H1 (cell line): ENCODE measurements at regions not wholly inside any gene's neighbourhood (a gene's known extent, or its start where the extent isn't known, plus 50 kb on each side); places are given as distances from the start of the nearest gene placed in this dataset.

Experiments used
- CTCF ChIA-PET: fragments of 300-600 bp; sonication (Branson Sonifier 250); formaldehyde crosslinking; loops from one replicate; lab custom pipeline; 2021; ENCODE audit not compliant: partially characterized antibody; lab: Charles Lee
- POLR2A ChIA-PET: fragments of 300-600 bp; sonication (Branson Sonifier 250); formaldehyde crosslinking; loops from one replicate; lab custom pipeline; 2021; ENCODE audit warnings: inconsistent platforms; ENCODE audit not compliant: partially characterized antibody; lab: Charles Lee
- DNase-seq, 2 experiments: peaks; one replicate each; pipeline versions ENCODE4 v3.0.0 to v3.0.0-alpha.2; 2010 to 2022; ENCODE audit warnings: low spot score in 2 of 2, low read depth in 1 of 2, mixed read lengths in 1 of 2
- FAIRE-seq: peaks from 2 replicates; lab custom pipeline; 2011; peaks lifted over from hg19 to GRCh38; lab: Jason Lieb, UNC
- H2AFZ ChIP-seq: 2 replicates; pipeline ENCODE4 v1.8.1; 2012; ENCODE audit warnings: low read length, inconsistent platforms
- H2AK5ac ChIP-seq: 2 replicates; pipeline ENCODE4 v1.6.1; 2013; ENCODE audit warnings: low read depth, low read length
- H2BK120ac ChIP-seq: replicated peaks from 2 replicates; pipeline ENCODE3; 2013; ENCODE audit warnings: low read depth, low read length, inconsistent platforms
- H2BK12ac ChIP-seq: 2 replicates; pipeline ENCODE4 v1.6.1; 2013; ENCODE audit warnings: low read depth, low read length
- H2BK15ac ChIP-seq: 2 replicates; pipeline ENCODE4 v1.6.1; 2013; ENCODE audit warnings: low read length
- H2BK20ac ChIP-seq: 2 replicates; pipeline ENCODE4 v1.6.1; 2013; ENCODE audit warnings: low read length
- H2BK5ac ChIP-seq: 2 replicates; pipeline ENCODE4 v1.6.1; 2013; ENCODE audit warnings: low read depth, low read length
- H3K14ac ChIP-seq: 2 replicates; pipeline ENCODE4 v1.6.1; 2013; ENCODE audit warnings: inconsistent platforms; ENCODE audit not compliant: insufficient read length
- H3K18ac ChIP-seq: 2 replicates; pipeline ENCODE4 v1.6.1; 2013; ENCODE audit warnings: low read length; ENCODE audit errors: extremely low read depth
- H3K23ac ChIP-seq: 2 replicates; pipeline ENCODE4 v1.6.1; 2013; ENCODE audit warnings: inconsistent platforms; ENCODE audit not compliant: insufficient read length
- H3K23me2 ChIP-seq: 2 replicates; pipeline ENCODE4 v1.6.1; 2013; ENCODE audit warnings: low read depth, low read length
- H3K27ac ChIP-seq: 2 replicates; pipeline ENCODE4 v1.6.1; 2011; ENCODE audit warnings: low read depth, low read length, inconsistent platforms
- H3K27me3 ChIP-seq, 4 experiments: replicated peaks in 1 of 4; 1 replicate in 1 of 4; 2 replicates in 3 of 4; pipeline versions ENCODE4 v1.6.1 to v1.8.1; 2011 to 2013; ENCODE audit warnings: low read length in 3 of 4, mild to moderate bottlenecking in 3 of 4, inconsistent platforms in 2 of 4, mixed read lengths in 2 of 4, moderate library complexity in 1 of 4; ENCODE audit not compliant: control insufficient read depth in 3 of 4, insufficient read depth in 3 of 4; ENCODE audit errors: extremely low read depth in 1 of 4
- H3K36me3 ChIP-seq, 4 experiments: 2 replicates each; pipeline versions ENCODE4 v1.6.1 to v1.8.1; 2011 to 2013; ENCODE audit warnings: mild to moderate bottlenecking in 4 of 4, low read length in 3 of 4, moderate library complexity in 2 of 4, control low read depth in 1 of 4, inconsistent platforms in 1 of 4; ENCODE audit not compliant: insufficient read depth in 4 of 4, control insufficient read depth in 2 of 4
- H3K4ac ChIP-seq: replicated peaks from 2 replicates; pipeline ENCODE3; 2013; ENCODE audit warnings: low read length, low read depth, mixed read lengths, inconsistent platforms; ENCODE audit not compliant: insufficient read length
- H3K4me1 ChIP-seq, 4 experiments: replicated peaks in 1 of 4; 1 replicate in 1 of 4; 2 replicates in 3 of 4; pipeline versions ENCODE4 v1.6.1 to v1.8.1; 2011 to 2013; ENCODE audit warnings: low read length in 3 of 4, inconsistent platforms in 2 of 4, mixed read lengths in 1 of 4; ENCODE audit not compliant: insufficient read depth in 4 of 4, control insufficient read depth in 3 of 4
- H3K4me2 ChIP-seq, 2 experiments: 2 replicates each; pipeline versions ENCODE4 v1.6.1 to v1.8.1; 2011 to 2013; ENCODE audit warnings: low read depth in 2 of 2, low read length in 2 of 2, control low read depth in 1 of 2, inconsistent platforms in 1 of 2, mild to moderate bottlenecking in 1 of 2; ENCODE audit not compliant: insufficient read depth in 1 of 2
- H3K4me3 ChIP-seq, 4 experiments: fragments of 200-600, 300-600 bp in 1 of 4; sonication (generic), shearing (Covaris generic), sonication (Bioruptor Twin) in 1 of 4; 2 replicates each; pipeline versions ENCODE4 v1.5.1 to v1.8.1; 2011 to 2016; ENCODE audit warnings: low read length in 4 of 4, low read depth in 3 of 4, control low read depth in 2 of 4, inconsistent platforms in 2 of 4, mild to moderate bottlenecking in 2 of 4, mixed read lengths in 1 of 4, moderate library complexity in 1 of 4; ENCODE audit not compliant: insufficient read depth in 2 of 4; ENCODE audit errors: extremely low read depth in 1 of 4
- H3K56ac ChIP-seq: replicated peaks from 2 replicates; pipeline ENCODE3; 2013; ENCODE audit warnings: low read depth, mild to moderate bottlenecking, mixed read lengths, low read length, inconsistent platforms; ENCODE audit not compliant: insufficient read length
- H3K79me1 ChIP-seq: 2 replicates; pipeline ENCODE4 v1.6.1; 2013; ENCODE audit warnings: low read depth, low read length, control low read depth
- H3K79me2 ChIP-seq, 2 experiments: 2 replicates each; pipeline versions ENCODE4 v1.6.1 to v1.8.1; 2012 to 2013; ENCODE audit warnings: low read length in 2 of 2, mild to moderate bottlenecking in 2 of 2, inconsistent platforms in 1 of 2; ENCODE audit not compliant: insufficient read depth in 2 of 2, control insufficient read depth in 1 of 2
- H3K9ac ChIP-seq, 4 experiments: replicated peaks in 1 of 4; 1 replicate in 1 of 4; 2 replicates in 3 of 4; pipeline versions ENCODE4 v1.6.1 to v1.8.1; 2011 to 2013; ENCODE audit warnings: low read depth in 3 of 4, low read length in 3 of 4, control low read depth in 2 of 4, mild to moderate bottlenecking in 2 of 4, moderate library complexity in 2 of 4, inconsistent platforms in 1 of 4; ENCODE audit errors: extremely low read depth in 1 of 4
- H3K9me3 ChIP-seq, 2 experiments: 2 replicates each; pipeline versions ENCODE4 v1.6.1 to v1.8.1; 2012 to 2013; ENCODE audit warnings: mild to moderate bottlenecking in 2 of 2, moderate library complexity in 2 of 2, control low read depth in 1 of 2, inconsistent platforms in 1 of 2, low read depth in 1 of 2, low read length in 1 of 2, mixed read lengths in 1 of 2; ENCODE audit not compliant: insufficient read depth in 2 of 2
- H4K20me1 ChIP-seq, 2 experiments: replicated peaks in 1 of 2; 2 replicates each; pipeline versions ENCODE3 to v1.8.1; 2011 to 2013; ENCODE audit warnings: inconsistent platforms in 2 of 2, low read length in 2 of 2, mild to moderate bottlenecking in 1 of 2; ENCODE audit not compliant: insufficient read depth in 2 of 2, control insufficient read depth in 1 of 2
- H4K5ac ChIP-seq: 2 replicates; pipeline ENCODE4 v1.6.1; 2013; ENCODE audit warnings: low read length, low read depth, mixed read lengths, inconsistent platforms; ENCODE audit not compliant: insufficient read length
- H4K8ac ChIP-seq: 2 replicates; pipeline ENCODE4 v1.8.0; 2013; ENCODE audit warnings: mild to moderate bottlenecking, moderate library complexity, low read length, inconsistent platforms; ENCODE audit not compliant: insufficient read depth; ENCODE audit errors: extremely low read depth
- H4K91ac ChIP-seq: replicated peaks from 2 replicates; pipeline ENCODE3; 2013; ENCODE audit warnings: low read length, mixed read lengths, inconsistent platforms; ENCODE audit not compliant: insufficient read length
- CBX5 ChIP-seq: fragments of 300-800, 300-1000 bp; sonication (generic); IDR thresholded peaks from 2 replicates; pipeline ENCODE4 v1.7.1; 2016; ENCODE audit warnings: antibody characterized with exemption, low read length, low read depth
- CEBPB ChIP-seq: IDR thresholded peaks from 2 replicates; pipeline ENCODE4 v1.6.1; 2012; ENCODE audit warnings: low read depth, low read length
- GTF2F1 ChIP-seq: IDR thresholded peaks from 2 replicates; pipeline ENCODE4 v1.6.1; 2012; ENCODE audit warnings: low read depth, low read length, improper control_type of control experiment, borderline replicate concordance
- MAFK ChIP-seq: IDR thresholded peaks from 2 replicates; pipeline ENCODE4 v1.6.1; 2012; ENCODE audit warnings: low read depth, mild to moderate bottlenecking, improper control_type of control experiment, low read length
- PHF8 ChIP-seq: fragments of 200-600 bp; sonication (generic); conservative IDR thresholded peaks from 2 replicates; pipeline ENCODE4 v1.7.1; 2012; ENCODE audit warnings: low read depth, mild to moderate bottlenecking, inconsistent platforms, low read length, moderate library complexity
- POLR2AphosphoS5 ChIP-seq: IDR thresholded peaks from 2 replicates; pipeline ENCODE4 v1.6.1; 2011; ENCODE audit warnings: low read depth, low read length
- SIRT6 ChIP-seq: IDR thresholded peaks from one replicate; pipeline ENCODE4 v1.7.1; 2012; ENCODE audit warnings: low read length, inconsistent platforms
- YY1 ChIP-seq: IDR thresholded peaks from 2 replicates; pipeline ENCODE4 v1.6.1; 2011; ENCODE audit warnings: low read depth, mild to moderate bottlenecking, low read length
- WGBS, 2 experiments: shearing (Covaris generic) in 1 of 2; methylation state at CpG; one replicate each; pipeline versions ENCODE4 v1.1.6 to v1.1.7; 2013 to 2015; ENCODE audit warnings: low lambda C conversion rate in 2 of 2, mixed read lengths in 2 of 2, inconsistent platforms in 1 of 2, low coverage in 1 of 2, missing lambda C conversion rate in 1 of 2; ENCODE audit not compliant: insufficient replicate concordance in 2 of 2, insufficient coverage in 1 of 2, insufficient read length in 1 of 2; ENCODE audit errors: extremely low coverage in 1 of 2, missing lambda C conversion rate in 1 of 2; 5-methylcytosine and 5-hydroxymethylcytosine counted together
- TF ChIP-seq, protein P1 (sequence below): IDR thresholded peaks from 2 replicates; pipeline ENCODE4 v1.6.1; 2012; ENCODE audit warnings: inconsistent platforms
- TF ChIP-seq, protein P2 (sequence below): IDR thresholded peaks from 2 replicates; pipeline ENCODE4 v1.6.1; 2012; ENCODE audit warnings: low read length, inconsistent platforms
- TF ChIP-seq, protein P3 (sequence below): IDR thresholded peaks from 2 replicates; pipeline ENCODE4 v1.6.1; 2012; ENCODE audit warnings: inconsistent platforms

DNA sequence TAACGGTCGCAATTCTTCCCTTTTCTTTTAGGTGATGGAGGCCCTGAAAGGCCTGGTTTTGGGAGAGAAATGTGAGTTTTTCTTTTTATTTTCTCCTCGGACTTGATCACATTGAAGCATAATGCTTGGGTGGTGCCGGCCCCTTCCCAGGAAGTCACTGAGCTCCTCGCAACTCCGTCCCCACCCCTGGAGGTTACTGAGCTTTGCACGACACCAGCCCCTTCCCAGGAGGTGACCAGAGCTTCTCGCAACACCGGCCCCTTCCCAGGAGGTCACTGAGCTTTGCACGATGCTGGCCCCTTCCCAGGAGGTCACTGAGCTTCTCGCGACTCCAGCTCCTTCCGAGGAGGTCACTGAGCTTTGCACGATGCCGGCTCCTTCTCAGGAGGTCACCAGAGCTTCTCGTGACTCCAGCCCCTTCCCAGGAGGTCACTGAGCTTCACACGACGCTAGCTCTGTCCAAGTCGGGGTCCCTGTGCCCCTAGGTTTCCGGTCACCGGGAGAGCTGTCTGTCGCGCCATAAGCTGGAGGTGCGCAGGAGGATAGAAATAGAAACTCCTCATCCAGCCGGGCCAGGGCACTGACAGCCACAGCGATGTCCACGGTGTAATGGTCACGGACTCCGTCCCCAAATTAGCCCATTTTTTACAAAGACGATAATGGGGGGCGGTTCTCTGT, 586.4 kb downstream of the BRD1 start:
- Histone ChIP-seq H3K14ac (no peak overlapping the region), H3K18ac (no peak overlapping the region), H2AFZ (no peak overlapping the region), H3K79me2 (no peaks in the 10 kb centered on the region), H3K4ac (no peak overlapping the region), H2BK120ac (no peak overlapping the region), H3K4me2 (no peak overlapping the region), H3K79me1 (no peaks in the 10 kb centered on the region), H3K23me2 (peaks cover 8% of the 10 kb centered on the region; the same call in 1 of the 2 replicates), H3K9ac (no peak overlapping the region), H3K23ac (no peak overlapping the region), H3K27me3 (no peaks in the 10 kb centered on the region), H4K91ac (no peak overlapping the region), H2BK5ac (no peak overlapping the region), H3K9me3 (no peaks in the 10 kb centered on the region), H4K20me1 (no peaks in the 10 kb centered on the region), H3K4me3 (no peak overlapping the region), H3K56ac (no peak overlapping the region), H3K4me1 (no peaks in the 10 kb centered on the region; a peak in 1 of 7 replicates), H4K8ac (no peak overlapping the region), H3K36me3 (no peaks in the 10 kb centered on the region), H2BK12ac (no peak overlapping the region), H2BK20ac (no peak overlapping the region), H2BK15ac (no peak overlapping the region), H2AK5ac (no peak overlapping the region), H3K27ac (no peak overlapping the region), H4K5ac (no peak overlapping the region)
- 89% methylated on average over 31 of the region's 31 CpGs; no CpG with 5 or more reads in 1 of the 2 experiments for WGBS, 2 experiments
- FAIRE-seq (no peak), DNase-seq (peak in 1 of 2 experiments; percentile 23)
- ChIA-PET CTCF (interaction anchor here (0.9 to 1.5 kb wide), 2 partner anchors 54 to 195 kb away, joined by 4 to 5 read pairs; no protein-coding TSS in a partner anchor), POLR2A (no interaction called here)
- TF ChIP-seq MAFK (no peak), PHF8 (no peak), YY1 (no peak), CEBPB (no peak), CBX5 (no peak), SIRT6 (no peak), GTF2F1 (no peak), POLR2AphosphoS5 (no peak)
- TF ChIP-seq, protein P1, sequence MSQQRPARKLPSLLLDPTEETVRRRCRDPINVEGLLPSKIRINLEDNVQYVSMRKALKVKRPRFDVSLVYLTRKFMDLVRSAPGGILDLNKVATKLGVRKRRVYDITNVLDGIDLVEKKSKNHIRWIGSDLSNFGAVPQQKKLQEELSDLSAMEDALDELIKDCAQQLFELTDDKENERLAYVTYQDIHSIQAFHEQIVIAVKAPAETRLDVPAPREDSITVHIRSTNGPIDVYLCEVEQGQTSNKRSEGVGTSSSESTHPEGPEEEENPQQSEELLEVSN: no peak
- TF ChIP-seq, protein P2, sequence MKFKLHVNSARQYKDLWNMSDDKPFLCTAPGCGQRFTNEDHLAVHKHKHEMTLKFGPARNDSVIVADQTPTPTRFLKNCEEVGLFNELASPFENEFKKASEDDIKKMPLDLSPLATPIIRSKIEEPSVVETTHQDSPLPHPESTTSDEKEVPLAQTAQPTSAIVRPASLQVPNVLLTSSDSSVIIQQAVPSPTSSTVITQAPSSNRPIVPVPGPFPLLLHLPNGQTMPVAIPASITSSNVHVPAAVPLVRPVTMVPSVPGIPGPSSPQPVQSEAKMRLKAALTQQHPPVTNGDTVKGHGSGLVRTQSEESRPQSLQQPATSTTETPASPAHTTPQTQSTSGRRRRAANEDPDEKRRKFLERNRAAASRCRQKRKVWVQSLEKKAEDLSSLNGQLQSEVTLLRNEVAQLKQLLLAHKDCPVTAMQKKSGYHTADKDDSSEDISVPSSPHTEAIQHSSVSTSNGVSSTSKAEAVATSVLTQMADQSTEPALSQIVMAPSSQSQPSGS: no peak
- TF ChIP-seq, protein P3, sequence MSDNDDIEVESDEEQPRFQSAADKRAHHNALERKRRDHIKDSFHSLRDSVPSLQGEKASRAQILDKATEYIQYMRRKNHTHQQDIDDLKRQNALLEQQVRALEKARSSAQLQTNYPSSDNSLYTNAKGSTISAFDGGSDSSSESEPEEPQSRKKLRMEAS: no peak
